ENCODE measurements at regions not wholly inside any gene's neighbourhood (a gene's known extent, or its start where the extent isn't known, plus 50 kb on each side); places are given as distances from the start of the nearest gene placed in this dataset.

- no peaks in the 10 kb centered on the region for H3K27me3 ChIP-seq (replicated peaks in 1 of 2; ENCODE audit: control insufficient read depth in 2 of 2, insufficient read depth in 2 of 2, low read length in 1 of 2)
- no peak for ATAC-seq
- H3K9me3 ChIP-seq (replicated peaks; ENCODE audit: control insufficient read depth, insufficient read depth, low read length): no peaks in the 10 kb centered on the region
- no peaks in the 10 kb centered on the region for H3K36me3 ChIP-seq (ENCODE audit: control insufficient read depth in 2 of 2, insufficient read depth in 2 of 2, low read length in 1 of 2)
- no peak for FAIRE-seq
- WGBS (ENCODE audit: insufficient coverage, insufficient replicate concordance, low lambda C conversion rate, missing lambda C conversion rate): 44% methylated on average over 3 of the region's 3 CpGs
- H2AFZ ChIP-seq (ENCODE audit: control insufficient read depth, low read depth, low read length): no peak overlapping the region
- ChIA-PET RAD21 (ENCODE audit: unreplicated experiment) (interaction anchor here (1.0 kb wide), 1 partner anchor 101 kb away, joined by 3 read pairs; no protein-coding TSS in a partner anchor), POLR2A (no interaction called here), CTCF (interaction anchor here (1.0 to 1.9 kb wide), 6 partner anchors 12 to 554 kb away, joined by 3 to 7 read pairs (median 4); no protein-coding TSS in a partner anchor), SMC1A (ENCODE audit: uncharacterized antibody, unreplicated experiment) (interaction anchor here (0.6 to 1.5 kb wide), 4 partner anchors 13 to 591 kb away, joined by 3 to 5 read pairs (median 5); no protein-coding TSS in a partner anchor)
- no peak overlapping the region for H3K9ac ChIP-seq (ENCODE audit: control insufficient read depth, insufficient read depth, low read length)
- intact Hi-C loops (cut with micrococcal nuclease; ENCODE audit: unreplicated experiment) (loop anchor here (10.0 kb wide), 1 partner anchor 1122 kb away; no protein-coding TSS in a partner anchor), in situ Hi-C loops (cut with MboI) (loop anchor here (5.0 kb wide), 1 partner anchor 236 kb away; no protein-coding TSS in a partner anchor)
- H3K4me1 ChIP-seq (ENCODE audit: control insufficient read depth, insufficient read depth, low read length): no peaks in the 10 kb centered on the region
- H3K79me2 ChIP-seq (ENCODE audit: control insufficient read depth, insufficient read depth, low read length): no peaks in the 10 kb centered on the region
- TF ChIP-seq SREBF2 (IDR thresholded peaks at IDR 0.05; ENCODE audit: low read length): no peak
- no peak for TF ChIP-seq SUPT20H (IDR thresholded peaks at IDR 0.05; ENCODE audit: borderline replicate concordance, control insufficient read depth, low read depth, low read length)
- no peak for TF ChIP-seq STAT3 (IDR thresholded peaks at IDR 0.05; ENCODE audit: low read depth, low read length)
- no peak for TF ChIP-seq TAF1 (IDR thresholded peaks at IDR 0.05; ENCODE audit: borderline replicate concordance, low read depth, low read length)
- TF ChIP-seq ATF3 (IDR thresholded peaks at IDR 0.05; ENCODE audit: borderline replicate concordance, extremely low read depth, low read depth, low read length): no peak
- no peak for TF ChIP-seq NFIC (IDR thresholded peaks at IDR 0.05; ENCODE audit: low read depth, low read length)
- TF ChIP-seq HDAC2 (IDR thresholded peaks at IDR 0.05): no peak
- no peak for TF ChIP-seq SRF (IDR thresholded peaks at IDR 0.05; ENCODE audit: low read depth in 2 of 2, low read length in 2 of 2)
- no peak for TF ChIP-seq IRF3 (IDR thresholded peaks at IDR 0.05)
- no peak for TF ChIP-seq POU2F2 (IDR thresholded peaks at IDR 0.05; ENCODE audit: borderline replicate concordance, low read depth, low read length)
- no peak overlapping the region for H3K4me2 ChIP-seq (ENCODE audit: control insufficient read depth, insufficient read depth)
- no peaks in the 10 kb centered on the region for H4K20me1 ChIP-seq (ENCODE audit: control insufficient read depth, insufficient read depth)
- no peak overlapping the region for H3K4me3 ChIP-seq
- no peak overlapping the region for H3K27ac ChIP-seq (ENCODE audit: control insufficient read depth, insufficient read depth)
- no peak for DNase-seq (ENCODE audit: low read depth, low spot score)
- no TSS peak for BruUV-seq (replicated peaks)
Observed at GRCh38 chr6:100103194-100103593, 109.2 kb upstream of the MCHR2 start.

Measured in GM12878 (cell line).